HEK293T (cell line): ENCODE measurements at regions not wholly inside any gene's neighbourhood (a gene's known extent, or its start where the extent isn't known, plus 50 kb on each side); places are given as distances from the start of the nearest gene placed in this dataset.

ENCODE experiments used
- ARNT ChIP-seq: fragments of 450-650 bp; IDR thresholded peaks from 2 replicates; pipeline ENCODE4 v1.6.1; 2017; ENCODE audit warnings: mild to moderate bottlenecking
- BHLHE40 ChIP-seq: fragments of 450-650 bp; IDR thresholded peaks from 2 replicates; pipeline ENCODE4 v1.6.1; 2016; ENCODE audit warnings: mild to moderate bottlenecking, moderate library complexity, borderline replicate concordance
- FOXK2 ChIP-seq: fragments of 450-650 bp; IDR thresholded peaks from 2 replicates; pipeline ENCODE4 v1.6.1; 2016; ENCODE audit warnings: mild to moderate bottlenecking
- FOXM1 ChIP-seq: fragments of 450-650 bp; IDR thresholded peaks from 2 replicates; pipeline ENCODE4 v1.6.1; 2017; ENCODE audit warnings: mild to moderate bottlenecking, borderline replicate concordance
- NFRKB ChIP-seq: fragments of 450-650 bp; IDR thresholded peaks from 2 replicates; pipeline ENCODE4 v1.6.1; 2016; ENCODE audit warnings: mild to moderate bottlenecking, moderate library complexity
- PKNOX1 ChIP-seq: fragments of 450-650 bp; IDR thresholded peaks from 2 replicates; pipeline ENCODE4 v1.6.1; 2016
- SUZ12 ChIP-seq: fragments of 450-650 bp; IDR thresholded peaks from 2 replicates; pipeline ENCODE4 v1.6.1; 2016; ENCODE audit warnings: mild to moderate bottlenecking

- TF ChIP-seq FOXM1, result no peak
- TF ChIP-seq BHLHE40, result no peak
- TF ChIP-seq FOXK2, result no peak
- no peak for TF ChIP-seq PKNOX1
- TF ChIP-seq ARNT, result no peak
- no peak for TF ChIP-seq NFRKB
- no peak for TF ChIP-seq SUZ12
These were observed 937.8 kb downstream of the PCDH7 start for GRCh38 chr4:31657859-31658570.
